Glomerular endothelial cell (primary cell): ENCODE measurements at regions not wholly inside any gene's neighbourhood (a gene's known extent, or its start where the extent isn't known, plus 50 kb on each side); places are given as distances from the start of the nearest gene placed in this dataset.
A peak's percentile ranks its signal among the peaks of the same experiment; 100 is the strongest.
"Not testable (repeated sequence)": the region's sequence is repeated elsewhere in the genome, so short reads cannot be mapped to it uniquely, and the experiment has no call there.

ENCODE experiments used
- DNase-seq: peaks from one replicate; pipeline ENCODE4 v3.0.0-alpha.2; 2011; ENCODE audit warnings: low read depth, low spot score; ENCODE audit errors: extremely low read depth

- DNase-seq = no peak
Observed at GRCh38 chr3:144566320-144566719, 594.7 kb downstream of the DIPK2A start.

- DNase-seq = no peak
Observed at GRCh38 chr3:144569651-144570050, 598.0 kb downstream of the DIPK2A start.

GRCh38 chr3:144583871-144584270, 612.2 kb downstream of the DIPK2A start:
- no peak for DNase-seq

DNA sequence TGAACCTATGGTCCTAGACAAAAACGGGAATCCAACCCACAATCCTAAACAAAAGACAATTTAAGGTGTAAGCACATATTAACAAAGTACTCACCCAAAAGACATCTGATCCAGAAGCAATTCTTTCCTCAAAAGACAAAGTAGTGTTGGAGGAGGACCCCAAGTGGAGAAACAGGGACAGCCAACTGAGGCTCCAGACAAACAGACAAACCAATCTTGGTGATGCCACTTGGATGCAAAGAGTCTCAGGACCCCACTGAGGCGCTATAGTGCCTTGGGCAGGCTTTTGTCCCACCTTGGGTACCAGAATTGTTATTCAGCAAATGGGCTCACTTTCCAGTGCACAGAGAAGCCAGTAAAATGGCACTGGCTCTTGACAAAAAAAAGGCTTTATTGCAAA, 613.8 kb downstream of the DIPK2A start:
- DNase-seq = no peak

- no peak for DNase-seq
Observed at GRCh38 chr3:144585953-144586352, 614.3 kb downstream of the DIPK2A start.

DNA sequence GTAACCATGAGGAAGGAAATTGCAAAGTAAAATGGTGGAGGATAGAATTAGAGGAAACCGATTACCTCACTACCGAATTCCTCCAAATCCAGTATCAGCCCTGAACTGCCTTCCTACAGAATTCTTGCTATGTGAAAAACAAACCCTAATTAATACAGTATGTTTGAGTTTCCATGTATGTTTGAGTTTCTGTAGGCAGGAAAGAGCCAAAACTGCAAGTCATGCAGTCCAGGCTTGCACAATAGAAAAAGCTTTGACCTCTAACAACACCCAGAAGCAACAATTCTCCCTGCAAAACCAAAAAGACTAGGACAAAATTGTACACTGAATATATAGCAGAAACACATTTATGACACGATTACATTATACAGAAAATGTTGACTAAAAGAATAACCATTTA, 614.8 kb downstream of the DIPK2A start:
- no peak for DNase-seq

DNA sequence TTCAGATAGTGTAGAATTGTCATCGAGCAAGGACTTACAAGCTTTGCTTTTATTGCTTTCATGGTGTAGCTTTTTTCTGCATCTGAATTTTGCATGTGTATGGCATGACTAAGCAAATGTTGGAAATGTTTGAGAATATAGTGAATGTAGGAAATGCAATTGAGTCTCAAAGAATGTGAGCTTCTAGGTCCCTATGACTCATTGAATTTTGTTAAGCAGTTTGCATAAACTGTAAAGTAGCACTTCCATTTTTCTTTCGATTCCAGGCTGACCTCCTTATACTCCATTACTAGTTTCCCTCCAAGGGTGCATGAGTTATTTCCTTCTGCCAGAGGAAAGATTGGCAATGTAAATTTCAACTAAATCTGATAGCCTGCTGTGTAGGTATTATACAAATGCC, 619.2 kb downstream of the DIPK2A start:
- DNase-seq = peak; percentile 61

DNA sequence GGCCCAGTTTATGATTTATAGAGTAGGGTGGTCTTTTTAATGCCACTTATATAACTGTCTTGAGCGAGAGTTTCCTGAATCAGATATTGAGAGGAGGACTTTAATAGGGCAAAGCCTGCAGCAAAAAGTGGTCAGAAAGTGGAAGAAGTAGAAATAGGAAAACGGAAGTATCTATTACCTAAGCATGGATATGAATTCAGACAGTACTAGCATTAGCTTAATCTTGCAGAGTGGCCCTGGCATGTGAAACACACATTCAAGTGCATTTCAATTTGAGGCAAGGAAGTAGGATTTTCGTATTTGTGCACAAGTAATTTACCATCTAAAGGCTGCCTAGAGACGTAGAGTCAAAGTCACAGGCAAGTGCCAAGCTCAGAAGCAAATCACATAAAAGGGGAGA, 622.3 kb downstream of the DIPK2A start:
- no peak for DNase-seq

DNA sequence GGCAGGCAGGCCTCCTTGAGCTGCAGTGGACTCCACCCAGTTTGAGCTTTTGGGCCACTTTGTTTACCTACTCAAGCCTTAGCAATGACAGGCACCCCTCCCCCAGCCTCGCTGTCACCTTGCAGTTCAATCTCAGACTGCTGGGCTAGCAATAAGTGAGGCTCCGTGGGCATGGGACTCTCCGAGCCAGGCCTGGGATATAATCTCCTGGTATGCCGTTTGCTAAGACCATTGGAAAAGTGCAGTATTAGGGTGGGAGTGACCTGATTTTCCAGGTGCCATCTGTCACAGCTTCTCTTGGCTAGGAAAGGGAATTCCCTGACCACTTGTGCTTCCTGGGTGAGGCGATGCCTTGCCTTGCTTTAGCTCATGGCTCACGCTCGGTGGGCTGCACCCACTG, 648.6 kb downstream of the DIPK2A start:
- not testable (repeated sequence) for DNase-seq

DNA sequence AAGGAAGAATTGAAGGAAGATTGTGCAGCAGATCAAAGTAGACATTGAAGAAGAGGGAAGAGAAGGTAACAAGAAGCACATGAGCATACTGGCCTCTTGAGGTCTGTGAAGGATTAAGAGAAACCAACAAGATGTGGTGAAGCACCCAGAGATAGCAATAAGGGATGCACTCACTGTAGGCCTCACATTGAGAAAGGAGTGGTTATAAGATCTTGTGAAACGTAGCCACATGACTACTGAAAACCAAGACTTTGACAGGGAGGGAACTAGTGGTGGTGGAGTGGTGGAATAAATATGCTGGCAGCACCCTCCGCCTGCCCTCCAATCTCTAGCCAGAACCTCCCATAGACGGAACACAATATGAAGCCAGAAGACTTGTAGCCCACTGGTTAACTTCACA, 651.2 kb downstream of the DIPK2A start:
- no peak for DNase-seq

- no peak for DNase-seq
Observed at GRCh38 chr3:144624656-144625055, 653.0 kb downstream of the DIPK2A start.

DNA sequence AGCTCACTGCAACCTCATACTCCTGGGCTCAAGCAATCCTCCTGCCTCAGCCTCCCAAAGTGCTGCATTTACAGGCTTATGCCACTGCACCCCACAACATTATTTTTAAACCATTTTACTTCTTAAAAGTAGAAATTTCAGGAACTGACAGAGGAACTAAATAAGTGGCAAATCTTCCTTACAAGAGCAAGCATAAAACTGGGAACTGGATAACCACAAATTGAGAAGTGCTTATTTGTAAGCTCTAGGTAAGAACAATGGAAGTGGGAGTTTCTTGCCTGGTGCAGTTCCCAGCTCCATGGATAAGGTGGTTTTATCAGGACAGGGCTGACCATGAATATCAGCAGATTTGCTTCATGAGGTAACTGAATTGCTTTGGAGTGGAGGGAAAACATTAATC, 655.2 kb downstream of the DIPK2A start:
- DNase-seq = no peak

- DNase-seq = no peak
Observed at GRCh38 chr3:144629381-144629780, 657.8 kb downstream of the DIPK2A start.

DNA sequence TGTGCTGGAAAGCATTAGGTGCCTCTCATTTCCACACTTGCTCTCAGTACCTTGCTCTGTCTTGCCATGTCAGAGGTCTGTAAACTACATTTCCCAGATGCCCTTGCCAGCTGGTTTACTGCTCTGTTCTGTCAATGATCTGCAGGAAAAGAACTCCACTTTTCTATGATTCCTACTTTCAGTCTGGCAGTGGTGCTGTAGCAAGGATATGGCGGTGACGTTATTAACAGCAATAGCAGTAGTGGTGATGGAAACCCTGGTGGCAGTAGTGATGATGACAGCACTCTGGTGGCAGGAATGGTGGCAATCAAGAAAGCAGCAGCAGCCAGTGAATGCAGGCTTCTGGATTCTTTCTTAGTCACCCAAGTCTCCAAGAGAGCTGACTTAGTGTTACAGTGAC, 665.2 kb downstream of the DIPK2A start:
- DNase-seq = no peak

GRCh38 chr3:144638009-144638408, 666.4 kb downstream of the DIPK2A start:
- no peak for DNase-seq

- DNase-seq = no peak
Observed at GRCh38 chr3:144643771-144644198, 672.2 kb downstream of the DIPK2A start.

- no peak for DNase-seq
Observed at GRCh38 chr3:144645300-144645699, 673.7 kb downstream of the DIPK2A start.

DNA sequence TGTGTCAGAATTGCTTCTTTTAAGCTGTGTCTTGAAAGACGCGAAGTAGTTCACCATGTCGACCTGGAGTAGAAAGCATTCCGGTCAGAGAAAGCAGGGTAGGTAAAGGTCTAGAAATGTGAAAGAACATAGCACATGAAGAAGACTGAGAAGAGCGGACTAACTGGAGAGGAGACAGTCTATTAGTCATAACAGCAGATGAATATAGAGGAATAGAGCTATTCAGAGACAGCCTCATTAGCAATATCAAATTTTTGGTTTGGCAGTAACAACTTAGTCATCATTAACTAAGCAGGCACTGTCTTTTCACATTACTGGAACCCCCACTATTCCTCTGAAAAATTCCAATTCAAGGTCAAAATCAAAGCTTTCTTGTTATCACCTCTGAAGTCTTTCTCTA, 678.8 kb downstream of the DIPK2A start:
- no peak for DNase-seq

DNA sequence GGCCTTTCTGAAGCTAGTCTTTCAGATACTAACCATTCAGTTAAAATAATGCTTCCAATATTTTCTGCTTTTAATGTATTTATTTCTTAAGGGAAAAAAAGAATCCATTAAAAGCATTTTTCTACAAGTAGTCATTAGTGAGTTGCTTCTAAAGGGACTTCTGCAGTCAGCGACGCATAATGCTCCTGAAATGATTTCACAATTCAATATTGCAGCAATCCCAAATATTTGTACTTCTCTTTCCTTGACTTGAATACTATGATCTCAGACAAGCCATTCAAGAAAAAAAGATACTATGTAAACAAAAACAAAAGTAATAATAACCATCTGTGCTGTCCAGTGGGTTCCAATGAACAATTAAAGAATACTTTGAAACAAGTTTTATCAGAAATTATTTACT, 681.0 kb downstream of the DIPK2A start:
- DNase-seq = no peak

- DNase-seq = no peak
Observed at GRCh38 chr3:144655423-144655822, 683.8 kb downstream of the DIPK2A start.

- no peak for DNase-seq
Observed at GRCh38 chr3:144660186-144660585, 688.6 kb downstream of the DIPK2A start.

DNA sequence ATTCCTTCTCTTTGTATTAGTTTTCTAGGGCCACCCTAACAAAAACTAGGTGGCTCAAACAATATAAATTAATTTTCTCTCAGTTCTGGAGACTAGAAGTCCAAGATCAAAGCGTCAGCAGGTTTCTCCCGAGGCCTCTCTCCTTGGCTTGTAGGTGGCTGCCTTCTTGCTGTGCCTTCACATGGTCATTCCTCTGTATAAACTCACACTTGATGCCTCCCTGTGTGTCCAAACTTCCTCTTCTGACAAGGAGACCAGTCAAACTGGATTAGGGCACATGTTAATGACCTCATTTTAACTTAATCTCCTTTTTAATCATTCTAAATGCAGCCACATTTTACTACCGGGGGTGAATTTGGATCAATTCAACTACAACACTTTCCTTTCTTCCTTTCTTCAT, 691.1 kb downstream of the DIPK2A start:
- DNase-seq = no peak
